ENCODE measurements at regions not wholly inside any gene's neighbourhood (a gene's known extent, or its start where the extent isn't known, plus 50 kb on each side); places are given as distances from the start of the nearest gene placed in this dataset.

GRCh38 chr4:65021149-65021548, 611.9 kb upstream of the TECRL start:
- Histone ChIP-seq H3K27ac (no peak overlapping the region), H3K27me3 (no peaks in the 10 kb centered on the region), H3K36me3 (no peaks in the 10 kb centered on the region), H3K4me1 (no peaks in the 10 kb centered on the region), H3K9me3 (no peaks in the 10 kb centered on the region), H3K4me3 (no peak overlapping the region)
- intact Hi-C loops (cut with DNase I): no loop called here
- no peak for TF ChIP-seq CTCF (IDR thresholded peaks at IDR 0.05)
- no peak for DNase-seq (ENCODE audit: low spot score in 2 of 2)

GRCh38 chr4:65019775-65020174, 610.5 kb upstream of the TECRL start:
- TF ChIP-seq CTCF (IDR thresholded peaks at IDR 0.05): no peak
- no peak overlapping the region for H3K4me3 ChIP-seq
- H3K27ac ChIP-seq: no peak overlapping the region
- intact Hi-C loops (cut with DNase I): no loop called here
- no peak for DNase-seq (ENCODE audit: low spot score in 2 of 2)
- H3K36me3 ChIP-seq: no peaks in the 10 kb centered on the region
- H3K9me3 ChIP-seq: no peaks in the 10 kb centered on the region
- no peaks in the 10 kb centered on the region for H3K4me1 ChIP-seq
- H3K27me3 ChIP-seq: no peaks in the 10 kb centered on the region

- no peaks in the 10 kb centered on the region for H3K36me3 ChIP-seq
These were observed 609.1 kb upstream of the TECRL start for GRCh38 chr4:65018313-65018712.

GRCh38 chr4:65014078-65014477, 604.8 kb upstream of the TECRL start:
- no peaks in the 10 kb centered on the region for H3K9me3 ChIP-seq
- no peaks in the 10 kb centered on the region for H3K4me1 ChIP-seq
- no peaks in the 10 kb centered on the region for H3K27me3 ChIP-seq
- H3K36me3 ChIP-seq: no peaks in the 10 kb centered on the region
- no peak for DNase-seq (ENCODE audit: low spot score in 2 of 2)
- no peak overlapping the region for H3K27ac ChIP-seq
- H3K4me3 ChIP-seq: no peak overlapping the region
- TF ChIP-seq CTCF (IDR thresholded peaks at IDR 0.05): no peak
- intact Hi-C loops (cut with DNase I): no loop called here

More at GRCh38 chr4:65018313-65018712, 609.1 kb upstream of the TECRL start:
- H3K27ac ChIP-seq: no peak overlapping the region
- no peak overlapping the region for H3K4me3 ChIP-seq
- H3K4me1 ChIP-seq: no peaks in the 10 kb centered on the region
- no peaks in the 10 kb centered on the region for H3K9me3 ChIP-seq
- intact Hi-C loops (cut with DNase I): no loop called here
- TF ChIP-seq CTCF (IDR thresholded peaks at IDR 0.05): no peak
- no peak for DNase-seq (ENCODE audit: low spot score in 2 of 2)
- no peaks in the 10 kb centered on the region for H3K27me3 ChIP-seq

GRCh38 chr4:65007841-65008439, 598.7 kb upstream of the TECRL start:
- peak in 2 of 3 experiments; percentile 13 to 35 for TF ChIP-seq CTCF (IDR thresholded peaks at IDR 0.05)
- H3K4me1 ChIP-seq: no peaks in the 10 kb centered on the region
- no peaks in the 10 kb centered on the region for H3K9me3 ChIP-seq
- no peaks in the 10 kb centered on the region for H3K27me3 ChIP-seq
- H3K4me3 ChIP-seq: no peak overlapping the region
- H3K36me3 ChIP-seq: no peaks in the 10 kb centered on the region
- no peak for DNase-seq (ENCODE audit: low spot score in 2 of 2)
- intact Hi-C loops (cut with DNase I): no loop called here
- no peak overlapping the region for H3K27ac ChIP-seq

GRCh38 chr4:64975177-64975576, 565.9 kb upstream of the TECRL start:
- no peak for TF ChIP-seq CTCF (IDR thresholded peaks at IDR 0.05)
- H3K36me3 ChIP-seq: no peaks in the 10 kb centered on the region
- H3K27me3 ChIP-seq: no peaks in the 10 kb centered on the region
- H3K27ac ChIP-seq: no peak overlapping the region
- intact Hi-C loops (cut with DNase I): no loop called here
- DNase-seq (ENCODE audit: low spot score in 2 of 2): no peak
- no peaks in the 10 kb centered on the region for H3K9me3 ChIP-seq
- H3K4me1 ChIP-seq: no peaks in the 10 kb centered on the region
- no peak overlapping the region for H3K4me3 ChIP-seq

Data from ascending aorta (tissue), 2 donors.